Esophagus squamous epithelium (tissue), 4 donors: ENCODE measurements at regions not wholly inside any gene's neighbourhood (a gene's known extent, or its start where the extent isn't known, plus 50 kb on each side); places are given as distances from the start of the nearest gene placed in this dataset.

Source experiments
- CTCF ChIP-seq, 6 experiments: fragments of 450-650 bp in 4 of 6; fragments of 200-600 bp in 2 of 6; sonication (generic) in 2 of 6; IDR thresholded peaks; one replicate each; pipeline ENCODE4 v1.5.1; 2016 to 2019; ENCODE audit warnings: antibody characterized with exemption in 6 of 6, mild to moderate bottlenecking in 4 of 6, moderate library complexity in 4 of 6
- POLR2A ChIP-seq, 4 donors: fragments of 450-650 bp; IDR thresholded peaks; one replicate each; pipeline ENCODE4 v1.6.1; 2017; ENCODE audit warnings: antibody characterized with exemption in 4 of 4, mild to moderate bottlenecking in 4 of 4, moderate library complexity in 3 of 4

DNA sequence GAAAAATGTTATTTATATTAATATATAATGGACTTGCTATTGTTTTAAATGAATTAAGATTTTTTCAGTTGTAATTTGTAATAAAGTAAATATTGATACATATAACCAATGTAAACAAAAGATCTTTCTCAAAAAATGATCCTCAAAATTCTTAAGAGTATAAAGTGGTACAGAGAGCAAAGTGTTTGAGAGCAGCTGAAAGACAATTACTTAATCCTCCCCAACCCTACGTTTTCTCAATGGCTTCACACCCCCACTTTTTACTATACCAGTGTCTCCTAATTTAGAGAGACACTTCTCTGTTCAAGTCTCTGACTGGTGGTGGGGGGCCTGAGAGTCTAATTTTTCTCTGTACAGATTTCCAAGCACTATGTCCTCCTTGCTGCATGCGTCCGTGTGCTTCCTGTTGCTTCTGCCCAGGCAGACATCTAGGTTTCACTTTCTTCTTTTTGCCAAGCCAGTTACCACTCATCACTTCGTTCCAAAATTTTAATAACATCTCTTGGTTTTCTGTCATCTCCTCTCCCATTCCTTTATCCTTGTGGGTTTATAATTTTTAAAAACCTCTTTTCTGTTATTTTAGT is 276.3 kb upstream of the DNAJC19 start:
- TF ChIP-seq CTCF (IDR thresholded peaks at IDR 0.05) (no peak), POLR2A (IDR thresholded peaks at IDR 0.05) (no peak)
